Upper lobe of left lung (tissue), 6 donors: ENCODE measurements at regions not wholly inside any gene's neighbourhood (a gene's known extent, or its start where the extent isn't known, plus 50 kb on each side); places are given as distances from the start of the nearest gene placed in this dataset.
A peak's percentile ranks its signal among the peaks of the same experiment; 100 is the strongest.

Source experiments
- ATAC-seq, 2 donors: fragments of 200-7000 bp; cut with Tn5 transposase; one replicate each; pipeline ENCODE4 v1.9.1; 2022; ENCODE audit warnings: mild to moderate bottlenecking in 2 of 2, moderate library complexity in 2 of 2; ENCODE audit not compliant: low FRiP score in 2 of 2
- DNase-seq, 2 donors: peaks; one replicate each; pipeline ENCODE4 v3.0.0-alpha.2; 2019 to 2020
- H3K27ac ChIP-seq, 4 donors: fragments of 200-600 bp; sonication (generic); one replicate each; pipeline ENCODE4 v1.5.1; 2016 to 2019
- H3K27me3 ChIP-seq, 4 donors: fragments of 200-600 bp; sonication (generic); one replicate each; pipeline ENCODE4 v1.5.1; 2017 to 2019
- H3K36me3 ChIP-seq, 4 donors: fragments of 200-600 bp; sonication (generic); one replicate each; pipeline ENCODE4 v1.5.1; 2016 to 2019
- H3K4me1 ChIP-seq, 4 donors: fragments of 200-600 bp; sonication (generic); one replicate each; pipeline ENCODE4 v1.5.1; 2018 to 2019
- H3K4me3 ChIP-seq, 4 donors: fragments of 200-600 bp; sonication (generic); one replicate each; pipeline ENCODE4 v1.5.1; 2017 to 2019; ENCODE audit warnings: mild to moderate bottlenecking in 2 of 4, moderate library complexity in 1 of 4
- H3K9me3 ChIP-seq, 4 donors: fragments of 200-600 bp; sonication (generic); one replicate each; pipeline ENCODE4 v1.5.1; 2018 to 2019
- EP300 ChIP-seq, 4 donors: sonication (generic); formaldehyde crosslinking; IDR thresholded peaks; one replicate each; pipeline ENCODE4 v1.5.1; 2017; ENCODE audit warnings: antibody characterized with exemption in 4 of 4, control low read depth in 2 of 4
- POLR2A ChIP-seq, 4 donors: fragments of 450-650 bp; IDR thresholded peaks; one replicate each; pipeline ENCODE4 v1.5.1; 2016 to 2017; ENCODE audit warnings: antibody characterized with exemption in 4 of 4, mild to moderate bottlenecking in 2 of 4
- POLR2AphosphoS5 ChIP-seq, 2 donors: sonication (generic); formaldehyde crosslinking; IDR thresholded peaks; one replicate each; pipeline ENCODE4 v1.5.1; 2017; ENCODE audit warnings: antibody characterized with exemption in 2 of 2
- WGBS, 2 donors: methylation state at CpG; one replicate each; pipeline ENCODE4 v1.1.5; 2017 to 2018; 5-methylcytosine and 5-hydroxymethylcytosine counted together
- TF ChIP-seq, protein P1 (sequence below), 6 experiments: fragments of 450-650 bp in 4 of 6; fragments of 200-600 bp in 2 of 6; sonication (generic) in 2 of 6; IDR thresholded peaks; one replicate each; pipeline ENCODE4 v1.5.1; 2016 to 2019; ENCODE audit warnings: antibody characterized with exemption in 6 of 6
- donor health status: DM: no; HTN: no; CAD: no; lungs with moderate emphysema.
- donor health status: DM: no; HTN: yes; CAD: no; lungs with severe emphysema.

DNA sequence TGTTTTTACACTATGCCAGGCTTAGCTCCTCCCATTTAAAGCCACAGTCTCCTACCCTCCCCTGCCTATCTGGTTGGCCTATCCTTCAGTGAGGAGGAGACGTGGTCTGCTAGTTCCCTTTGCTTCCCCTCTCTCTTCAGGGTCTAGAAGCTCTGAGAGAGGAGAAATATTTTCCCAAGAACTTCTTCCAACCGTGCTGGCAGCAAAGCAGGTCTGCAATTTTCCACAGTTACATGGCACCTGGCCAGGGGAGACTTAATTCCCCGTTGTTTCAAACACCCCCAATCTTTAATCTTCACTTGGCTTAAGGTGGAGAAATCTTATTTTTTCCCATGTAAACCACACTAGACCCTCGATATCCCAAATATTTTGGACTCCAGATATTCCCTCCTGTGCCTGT lies 149.5 kb upstream of the MCTP2 start:
- Histone ChIP-seq H3K27ac (no peak overlapping the region), H3K4me3 (no peak overlapping the region), H3K27me3 (no peaks in the 10 kb centered on the region), H3K9me3 (no peaks in the 10 kb centered on the region), H3K4me1 (no peaks in the 10 kb centered on the region), H3K36me3 (no peaks in the 10 kb centered on the region)
- no peak for ATAC-seq
- TF ChIP-seq, protein P1, sequence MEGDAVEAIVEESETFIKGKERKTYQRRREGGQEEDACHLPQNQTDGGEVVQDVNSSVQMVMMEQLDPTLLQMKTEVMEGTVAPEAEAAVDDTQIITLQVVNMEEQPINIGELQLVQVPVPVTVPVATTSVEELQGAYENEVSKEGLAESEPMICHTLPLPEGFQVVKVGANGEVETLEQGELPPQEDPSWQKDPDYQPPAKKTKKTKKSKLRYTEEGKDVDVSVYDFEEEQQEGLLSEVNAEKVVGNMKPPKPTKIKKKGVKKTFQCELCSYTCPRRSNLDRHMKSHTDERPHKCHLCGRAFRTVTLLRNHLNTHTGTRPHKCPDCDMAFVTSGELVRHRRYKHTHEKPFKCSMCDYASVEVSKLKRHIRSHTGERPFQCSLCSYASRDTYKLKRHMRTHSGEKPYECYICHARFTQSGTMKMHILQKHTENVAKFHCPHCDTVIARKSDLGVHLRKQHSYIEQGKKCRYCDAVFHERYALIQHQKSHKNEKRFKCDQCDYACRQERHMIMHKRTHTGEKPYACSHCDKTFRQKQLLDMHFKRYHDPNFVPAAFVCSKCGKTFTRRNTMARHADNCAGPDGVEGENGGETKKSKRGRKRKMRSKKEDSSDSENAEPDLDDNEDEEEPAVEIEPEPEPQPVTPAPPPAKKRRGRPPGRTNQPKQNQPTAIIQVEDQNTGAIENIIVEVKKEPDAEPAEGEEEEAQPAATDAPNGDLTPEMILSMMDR (IDR thresholded peaks at IDR 0.05): no peak
- no peak for TF ChIP-seq POLR2A (IDR thresholded peaks at IDR 0.05)
- TF ChIP-seq POLR2AphosphoS5 (IDR thresholded peaks at IDR 0.05): no peak
- TF ChIP-seq EP300 (IDR thresholded peaks at IDR 0.05): no peak
- WGBS, 2 donors: 61 to 74% methylated on average over 4 of the region's 4 CpGs
- DNase-seq: no peak

DNA sequence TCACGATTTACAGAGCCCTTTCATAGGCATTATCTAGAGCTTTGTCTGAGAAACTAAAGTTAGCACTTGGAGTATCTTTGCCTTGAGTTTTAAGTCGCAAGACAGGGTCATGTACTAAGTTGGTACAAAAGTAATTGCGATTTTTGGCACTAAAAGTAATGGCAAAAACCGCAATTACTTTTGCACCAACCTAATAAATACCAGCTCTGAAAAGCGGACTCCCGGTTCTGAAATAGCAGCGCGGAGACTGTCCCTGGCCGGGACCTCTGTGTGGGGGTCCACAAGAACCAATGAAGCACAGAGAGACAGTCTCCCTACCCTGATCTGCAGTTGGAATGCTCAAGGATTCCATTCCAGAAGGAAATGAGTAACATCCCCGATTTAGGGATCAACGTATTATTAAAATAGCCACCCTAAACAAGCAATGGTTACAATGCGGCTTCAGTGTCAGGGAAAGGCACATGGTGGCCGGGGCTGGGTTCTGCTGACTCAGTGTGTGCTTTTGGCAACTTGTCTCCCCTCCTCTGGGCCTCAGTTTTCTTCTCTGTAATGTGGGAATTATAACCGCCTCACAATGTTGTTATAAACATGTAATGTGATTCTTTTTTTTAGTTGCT lies 150.3 kb upstream of the MCTP2 start:
- ATAC-seq (no peak), DNase-seq (no peak)
- H3K9me3 ChIP-seq: no peaks in the 10 kb centered on the region
- H3K27ac ChIP-seq: no peak overlapping the region
- no peak for TF ChIP-seq EP300 (IDR thresholded peaks at IDR 0.05)
- no peak for TF ChIP-seq POLR2A (IDR thresholded peaks at IDR 0.05)
- TF ChIP-seq, protein P1 (IDR thresholded peaks at IDR 0.05): no peak
- TF ChIP-seq POLR2AphosphoS5 (IDR thresholded peaks at IDR 0.05): no peak
- 85 to 91% methylated on average over 14 of the region's 14 CpGs for WGBS, 2 donors
- H3K4me1 ChIP-seq: no peaks in the 10 kb centered on the region
- no peaks in the 10 kb centered on the region for H3K36me3 ChIP-seq
- no peak overlapping the region for H3K4me3 ChIP-seq
- H3K27me3 ChIP-seq: no peaks in the 10 kb centered on the region

GRCh38 chr15:94080416-94080815 lies 150.9 kb upstream of the MCTP2 start:
- DNase-seq: no peak
- TF ChIP-seq POLR2AphosphoS5 (IDR thresholded peaks at IDR 0.05) (no peak), POLR2A (IDR thresholded peaks at IDR 0.05) (no peak), EP300 (IDR thresholded peaks at IDR 0.05) (no peak)
- TF ChIP-seq, protein P1 (IDR thresholded peaks at IDR 0.05): no peak
- ATAC-seq: peak in 1 of 2 donors; percentile 85
- Histone ChIP-seq H3K36me3 (no peaks in the 10 kb centered on the region), H3K4me3 (no peak overlapping the region), H3K27ac (no peak overlapping the region), H3K27me3 (no peaks in the 10 kb centered on the region), H3K4me1 (no peaks in the 10 kb centered on the region), H3K9me3 (no peaks in the 10 kb centered on the region)
- WGBS, 2 donors: 58 to 67% methylated on average over 8 of the region's 8 CpGs

DNA sequence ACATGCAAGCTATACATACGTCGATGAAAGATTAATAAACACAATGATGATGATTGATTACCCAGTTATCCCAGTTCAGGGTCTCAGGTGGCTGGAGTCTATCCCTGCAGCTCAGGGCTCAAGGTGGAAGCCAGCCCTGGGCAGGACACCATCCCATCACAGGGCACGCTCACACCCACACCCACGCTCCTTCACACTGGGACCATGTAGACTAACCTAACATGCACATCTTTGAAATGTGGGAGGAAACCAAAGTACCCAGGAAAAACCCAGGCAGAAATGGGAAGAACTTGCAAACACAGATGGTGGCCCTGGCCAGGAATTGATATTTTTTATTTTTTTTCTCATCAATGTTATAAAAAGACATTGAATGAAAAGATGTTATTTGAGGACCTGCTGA lies 151.4 kb upstream of the MCTP2 start:
- H3K9me3 ChIP-seq: no peaks in the 10 kb centered on the region
- no peaks in the 10 kb centered on the region for H3K4me1 ChIP-seq
- no peak overlapping the region for H3K4me3 ChIP-seq
- WGBS, 2 donors: 94 to 96% methylated on average over 4 of the region's 4 CpGs
- ATAC-seq (no peak), DNase-seq (no peak)
- no peaks in the 10 kb centered on the region for H3K27me3 ChIP-seq
- TF ChIP-seq EP300 (IDR thresholded peaks at IDR 0.05): no peak
- TF ChIP-seq POLR2A (IDR thresholded peaks at IDR 0.05): no peak
- no peak for TF ChIP-seq POLR2AphosphoS5 (IDR thresholded peaks at IDR 0.05)
- TF ChIP-seq, protein P1 (IDR thresholded peaks at IDR 0.05): no peak
- H3K36me3 ChIP-seq: no peaks in the 10 kb centered on the region
- H3K27ac ChIP-seq: no peak overlapping the region

DNA sequence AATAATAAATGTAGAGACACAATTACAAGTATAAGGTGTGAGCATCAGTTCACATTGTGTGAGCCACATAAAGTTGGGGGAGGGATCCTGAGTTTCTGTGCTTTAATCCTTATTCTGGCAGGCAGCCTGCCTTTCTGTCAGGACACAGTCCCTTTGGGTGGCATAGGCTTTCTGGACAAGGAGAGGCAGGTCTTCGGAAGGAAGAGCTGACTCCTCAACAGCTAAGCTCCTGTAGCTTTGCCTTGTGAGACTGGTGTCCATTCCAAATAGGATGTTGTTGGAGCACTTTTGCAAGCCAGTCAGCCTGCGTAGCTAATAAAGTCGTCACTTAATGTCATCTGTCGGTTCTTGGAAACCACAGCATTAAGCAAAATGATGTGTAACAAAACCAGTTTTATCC lies 151.9 kb upstream of the MCTP2 start:
- H3K4me3 ChIP-seq: no peak overlapping the region
- H3K4me1 ChIP-seq: no peaks in the 10 kb centered on the region
- H3K36me3 ChIP-seq: no peaks in the 10 kb centered on the region
- ATAC-seq: no peak
- H3K27ac ChIP-seq: no peak overlapping the region
- no peaks in the 10 kb centered on the region for H3K9me3 ChIP-seq
- 85 to 87% methylated on average over 4 of the region's 4 CpGs for WGBS, 2 donors
- H3K27me3 ChIP-seq: no peaks in the 10 kb centered on the region
- TF ChIP-seq POLR2A (IDR thresholded peaks at IDR 0.05) (no peak), EP300 (IDR thresholded peaks at IDR 0.05) (no peak), POLR2AphosphoS5 (IDR thresholded peaks at IDR 0.05) (no peak)
- TF ChIP-seq, protein P1 (IDR thresholded peaks at IDR 0.05): no peak
- no peak for DNase-seq
